GM23338 (cell line): ENCODE measurements at regions not wholly inside any gene's neighbourhood (a gene's known extent, or its start where the extent isn't known, plus 50 kb on each side); places are given as distances from the start of the nearest gene placed in this dataset.

Source experiments
- ATAC-seq: fragments of 200-7000 bp; cut with Tn5 transposase; 3 replicates; pipeline ENCODE4 v1.9.1; 2020
- DNase-seq: peaks from one replicate; pipeline ENCODE4 v3.0.0-alpha.2; 2015; ENCODE audit warnings: low spot score
- H2AFZ ChIP-seq: fragments of 200-600 bp; sonication (generic); 2 replicates; pipeline ENCODE4 v1.8.0; 2016; ENCODE audit warnings: antibody characterized with exemption, mild to moderate bottlenecking, moderate library complexity
- H3F3A ChIP-seq: fragments of 200-600 bp; sonication (generic); replicated peaks from 2 replicates; pipeline ENCODE4 v1.8.0; 2017; ENCODE audit warnings: antibody characterized with exemption, mixed run types, low read depth
- H3K27ac ChIP-seq: fragments of 200-600 bp; sonication (generic); 2 replicates; pipeline ENCODE4 v1.6.1; 2016; ENCODE audit warnings: low read depth
- H3K27me3 ChIP-seq: fragments of 200-600 bp; sonication (generic); 2 replicates; pipeline ENCODE4 v1.8.0; 2016; ENCODE audit warnings: mild to moderate bottlenecking, mixed run types, moderate library complexity; ENCODE audit not compliant: insufficient read depth
- H3K36me3 ChIP-seq: fragments of 200-600 bp; sonication (generic); 2 replicates; pipeline ENCODE4 v1.8.0; 2016; ENCODE audit warnings: mild to moderate bottlenecking; ENCODE audit not compliant: insufficient read depth
- H3K4me1 ChIP-seq: fragments of 200-600 bp; sonication (generic); 2 replicates; pipeline ENCODE4 v1.8.0; 2016; ENCODE audit warnings: mild to moderate bottlenecking, moderate library complexity; ENCODE audit not compliant: insufficient read depth
- H3K4me2 ChIP-seq: fragments of 200-600 bp; sonication (generic); 2 replicates; pipeline ENCODE4 v1.7.1; 2017; ENCODE audit warnings: mixed run types
- H3K4me3 ChIP-seq: fragments of 200-600 bp; sonication (generic); 2 replicates; pipeline ENCODE4 v1.6.1; 2016; ENCODE audit warnings: mixed run types
- H3K79me2 ChIP-seq: fragments of 200-600 bp; sonication (generic); replicated peaks from 2 replicates; pipeline ENCODE4 v1.8.0; 2017; ENCODE audit warnings: mild to moderate bottlenecking; ENCODE audit not compliant: insufficient read depth
- H3K9me2 ChIP-seq: fragments of 200-600 bp; sonication (generic); 2 replicates; pipeline ENCODE4 v1.8.0; 2017; ENCODE audit not compliant: insufficient read depth
- H4K20me1 ChIP-seq: fragments of 200-600 bp; sonication (generic); replicated peaks from 2 replicates; pipeline ENCODE4 v1.8.0; 2017; ENCODE audit warnings: mild to moderate bottlenecking; ENCODE audit not compliant: insufficient read depth
- H3K27ac Mint-ChIP-seq: 2 replicates; pipeline ENCODE4 v1.8.0; 2020; ENCODE audit warnings: inconsistent platforms, mild to moderate bottlenecking, moderate library complexity, mixed read lengths
- H3K27me3 Mint-ChIP-seq: 3 replicates; pipeline ENCODE4 v1.8.0; 2022; ENCODE audit warnings: low read depth, mild to moderate bottlenecking, moderate library complexity, mixed read lengths, inconsistent platforms; ENCODE audit not compliant: insufficient read depth, poor library complexity
- H3K36me3 Mint-ChIP-seq: 3 replicates; pipeline ENCODE4 v1.8.0; 2021; ENCODE audit warnings: low read depth, mild to moderate bottlenecking, inconsistent platforms, moderate library complexity, mixed read lengths
- H3K4me1 Mint-ChIP-seq: 3 replicates; pipeline ENCODE4 v1.8.0; 2020; ENCODE audit warnings: mild to moderate bottlenecking, inconsistent platforms, mixed read lengths
- H3K4me3 Mint-ChIP-seq: 3 replicates; pipeline ENCODE4 v1.8.0; 2021; ENCODE audit warnings: moderate library complexity, mild to moderate bottlenecking, inconsistent platforms, mixed read lengths
- H3K9me3 Mint-ChIP-seq: 3 replicates; pipeline ENCODE4 v1.8.0; 2020; ENCODE audit warnings: moderate library complexity, mild to moderate bottlenecking, inconsistent platforms, mixed read lengths
- CREB1 ChIP-seq: fragments of 250-450 bp; sonication (Bioruptor Pico); IDR thresholded peaks from 2 replicates; pipeline ENCODE4 v1.5.0; 2020; ENCODE audit warnings: low read depth, mild to moderate bottlenecking, moderate library complexity
- CTCF ChIP-seq, 2 experiments: fragments of 200-600 bp in 1 of 2; sonication (generic) in 1 of 2; conservative IDR thresholded peaks; 2 replicates each; pipeline versions ENCODE4 v1.5.1 to v1.6.1; 2016 to 2017; ENCODE audit warnings: antibody characterized with exemption in 2 of 2, low read depth in 2 of 2, mild to moderate bottlenecking in 2 of 2, moderate library complexity in 1 of 2
- EZH2phosphoT487 ChIP-seq: fragments of 200-600 bp; sonication (generic); IDR thresholded peaks from one replicate; pipeline ENCODE4 v1.8.1; 2018; ENCODE audit warnings: antibody characterized with exemption; ENCODE audit not compliant: unreplicated experiment
- JUNB ChIP-seq: IDR thresholded peaks from one replicate; pipeline ENCODE4 v1.6.1; 2016; ENCODE audit warnings: antibody characterized with exemption; ENCODE audit not compliant: unreplicated experiment
- NANOG ChIP-seq: IDR thresholded peaks from 2 replicates; pipeline ENCODE4 v1.6.1; 2016; ENCODE audit warnings: antibody characterized with exemption, borderline replicate concordance
- ZNF114 ChIP-seq: fragments of 250-450 bp; sonication (Bioruptor Pico); IDR thresholded peaks from 2 replicates; pipeline ENCODE4 v1.5.0; 2020; ENCODE audit warnings: mild to moderate bottlenecking, moderate library complexity
- ZNF331 ChIP-seq: fragments of 250-450 bp; sonication (Bioruptor Pico); IDR thresholded peaks from 2 replicates; pipeline ENCODE4 v1.5.0; 2020; ENCODE audit warnings: low read depth, mild to moderate bottlenecking, moderate library complexity

- TF ChIP-seq CTCF (conservative IDR thresholded peaks at IDR 0.05; ENCODE audit: low read depth in 2 of 2) (no peak), JUNB (no peak), ZNF331 (no peak), ZNF114 (no peak)
Observed at GRCh38 chr9:30507166-30507565, 1877.3 kb upstream of the ACO1 start (continued).

GRCh38 chr9:30511666-30512065 is 1872.8 kb upstream of the ACO1 start:
- H3K27ac Mint-ChIP-seq: no peak overlapping the region
- H3K4me1 ChIP-seq: no peaks in the 10 kb centered on the region
- no peak overlapping the region for H3K4me2 ChIP-seq
- H3K9me3 Mint-ChIP-seq: peaks cover 36% of the 10 kb centered on the region
- no peaks in the 10 kb centered on the region for H4K20me1 ChIP-seq
- ATAC-seq (no peak), DNase-seq (no peak)
- no peak overlapping the region for H2AFZ ChIP-seq
- no peaks in the 10 kb centered on the region; the same call in 2 of the 3 replicates for H3K4me1 Mint-ChIP-seq
- no peaks in the 10 kb centered on the region for H3K36me3 ChIP-seq
- no peaks in the 10 kb centered on the region for H3K27me3 Mint-ChIP-seq
- H3K4me3 ChIP-seq: no peak overlapping the region
- TF ChIP-seq JUNB (no peak), EZH2phosphoT487 (no peak), CTCF (conservative IDR thresholded peaks at IDR 0.05; ENCODE audit: low read depth in 2 of 2) (no peak), NANOG (no peak)
- H3K79me2 ChIP-seq: no peaks in the 10 kb centered on the region
- no peak overlapping the region for H3K27ac ChIP-seq
- no peaks in the 10 kb centered on the region for H3F3A ChIP-seq
- peaks cover 31% of the 10 kb centered on the region for H3K36me3 Mint-ChIP-seq
- H3K27me3 ChIP-seq: no peaks in the 10 kb centered on the region
- H3K9me2 ChIP-seq: peaks cover 3% of the 10 kb centered on the region; the same call in 1 of the 2 replicates
- H3K4me3 Mint-ChIP-seq: no peak overlapping the region

- H2AFZ ChIP-seq: no peak overlapping the region
- Mint-ChIP-seq H3K4me3 (no peak overlapping the region), H3K4me1 (no peaks in the 10 kb centered on the region; the same call in 2 of the 3 replicates), H3K27ac (no peak overlapping the region), H3K36me3 (peaks cover 18% of the 10 kb centered on the region), H3K9me3 (peaks cover 22% of the 10 kb centered on the region), H3K27me3 (no peaks in the 10 kb centered on the region)
- no peaks in the 10 kb centered on the region for H4K20me1 ChIP-seq
- H3K4me2 ChIP-seq: no peak overlapping the region
- no peaks in the 10 kb centered on the region for H3F3A ChIP-seq
- peaks cover 6% of the 10 kb centered on the region; the same call in 1 of the 2 replicates for H3K9me2 ChIP-seq
- H3K27ac ChIP-seq: no peak overlapping the region
- H3K4me1 ChIP-seq: no peaks in the 10 kb centered on the region
- no peak overlapping the region for H3K4me3 ChIP-seq
- no peak for DNase-seq
- no peak for ATAC-seq
- H3K36me3 ChIP-seq: no peaks in the 10 kb centered on the region
- H3K79me2 ChIP-seq: no peaks in the 10 kb centered on the region
- H3K27me3 ChIP-seq: no peaks in the 10 kb centered on the region
- no peak for TF ChIP-seq CREB1 (CRISPR knock-in tag)
- TF ChIP-seq CTCF (conservative IDR thresholded peaks at IDR 0.05; ENCODE audit: low read depth in 2 of 2): no peak
- no peak for TF ChIP-seq ZNF331
Observed at GRCh38 chr9:30519166-30519565, 1865.3 kb upstream of the ACO1 start.
